ENCODE measurements at regions not wholly inside any gene's neighbourhood (a gene's known extent, or its start where the extent isn't known, plus 50 kb on each side); places are given as distances from the start of the nearest gene placed in this dataset.

- Histone ChIP-seq H3K4me3 (no peak overlapping the region), H3K4me2 (no peak overlapping the region), H3K4me1 (peaks cover 15% of the 10 kb centered on the region), H3K27me3 (no peaks in the 10 kb centered on the region), H3K27ac (no peak overlapping the region), H3K9ac (no peak overlapping the region), H4K20me1 (no peaks in the 10 kb centered on the region), H3K9me3 (peaks cover 7% of the 10 kb centered on the region; the same call in 1 of the 2 replicates), H3K36me3 (no peaks in the 10 kb centered on the region)
- no peak for TF ChIP-seq Cebpa-rat (IDR thresholded peaks at IDR 0.05)
Measured at GRCh38 chr7:33745934-33746333, 159.4 kb upstream of the BMPER start.

GRCh38 chr7:33748793-33749192 is 156.5 kb upstream of the BMPER start:
- Histone ChIP-seq H3K36me3 (no peaks in the 10 kb centered on the region), H3K9ac (no peak overlapping the region), H3K27ac (no peak overlapping the region), H3K27me3 (no peaks in the 10 kb centered on the region), H3K4me2 (no peak overlapping the region), H3K4me3 (no peak overlapping the region), H3K4me1 (peaks cover 15% of the 10 kb centered on the region), H3K9me3 (peaks cover 6% of the 10 kb centered on the region; the same call in 1 of the 2 replicates), H4K20me1 (no peaks in the 10 kb centered on the region)
- no peak for TF ChIP-seq Cebpa-rat (IDR thresholded peaks at IDR 0.05)

- Histone ChIP-seq H3K9me3 (no peaks in the 10 kb centered on the region), H3K27ac (no peak overlapping the region), H3K36me3 (no peaks in the 10 kb centered on the region), H3K27me3 (no peaks in the 10 kb centered on the region), H3K4me2 (peak overlapping the region; percentile 35), H3K4me1 (peaks cover 15% of the 10 kb centered on the region), H3K9ac (no peak overlapping the region), H4K20me1 (no peaks in the 10 kb centered on the region), H3K4me3 (no peak overlapping the region)
- no peak for TF ChIP-seq Cebpa-rat (IDR thresholded peaks at IDR 0.05)
Measured at GRCh38 chr7:33750177-33750576, 155.2 kb upstream of the BMPER start.

GRCh38 chr7:33751443-33751842 is 153.9 kb upstream of the BMPER start:
- no peaks in the 10 kb centered on the region for H3K36me3 ChIP-seq
- H3K4me3 ChIP-seq: no peak overlapping the region
- H3K9ac ChIP-seq: no peak overlapping the region
- H3K9me3 ChIP-seq: no peaks in the 10 kb centered on the region
- no peak for TF ChIP-seq Cebpa-rat (IDR thresholded peaks at IDR 0.05)
- peaks cover 15% of the 10 kb centered on the region for H3K4me1 ChIP-seq
- H3K27me3 ChIP-seq: no peaks in the 10 kb centered on the region
- H3K4me2 ChIP-seq: no peak overlapping the region; the same call in 1 of the 2 replicates
- no peak overlapping the region for H3K27ac ChIP-seq
- H4K20me1 ChIP-seq: no peaks in the 10 kb centered on the region

- Histone ChIP-seq H3K4me2 (no peak overlapping the region), H3K27me3 (no peaks in the 10 kb centered on the region), H4K20me1 (no peaks in the 10 kb centered on the region), H3K9me3 (no peaks in the 10 kb centered on the region), H3K4me3 (no peak overlapping the region), H3K36me3 (no peaks in the 10 kb centered on the region), H3K27ac (no peak overlapping the region), H3K9ac (no peak overlapping the region), H3K4me1 (peaks cover 15% of the 10 kb centered on the region)
- no peak for TF ChIP-seq Cebpa-rat (IDR thresholded peaks at IDR 0.05)
Measured at GRCh38 chr7:33753881-33754525, 151.3 kb upstream of the BMPER start.

- H4K20me1 ChIP-seq: no peaks in the 10 kb centered on the region
- no peak overlapping the region for H3K4me3 ChIP-seq
- no peak for TF ChIP-seq Cebpa-rat (IDR thresholded peaks at IDR 0.05)
- no peak overlapping the region for H3K4me2 ChIP-seq
- H3K9ac ChIP-seq: no peak overlapping the region
- no peaks in the 10 kb centered on the region for H3K9me3 ChIP-seq
- H3K27ac ChIP-seq: no peak overlapping the region
- no peaks in the 10 kb centered on the region for H3K27me3 ChIP-seq
- H3K36me3 ChIP-seq: no peaks in the 10 kb centered on the region
- H3K4me1 ChIP-seq: peaks cover 7% of the 10 kb centered on the region
Measured at GRCh38 chr7:33754933-33755928, 150.1 kb upstream of the BMPER start.

GRCh38 chr7:33757050-33757449 is 148.3 kb upstream of the BMPER start:
- Histone ChIP-seq H3K9ac (no peak overlapping the region), H3K4me1 (peaks cover 15% of the 10 kb centered on the region), H3K4me3 (no peak overlapping the region), H3K4me2 (no peak overlapping the region), H3K27me3 (no peaks in the 10 kb centered on the region), H4K20me1 (no peaks in the 10 kb centered on the region), H3K9me3 (no peaks in the 10 kb centered on the region), H3K27ac (no peak overlapping the region), H3K36me3 (no peaks in the 10 kb centered on the region)
- no peak for TF ChIP-seq Cebpa-rat (IDR thresholded peaks at IDR 0.05)

- Histone ChIP-seq H3K9me3 (no peaks in the 10 kb centered on the region), H3K27me3 (no peaks in the 10 kb centered on the region), H3K4me1 (peaks cover 15% of the 10 kb centered on the region), H3K36me3 (no peaks in the 10 kb centered on the region), H4K20me1 (no peaks in the 10 kb centered on the region), H3K9ac (no peak overlapping the region), H3K4me2 (no peak overlapping the region), H3K27ac (no peak overlapping the region), H3K4me3 (no peak overlapping the region)
- TF ChIP-seq Cebpa-rat (IDR thresholded peaks at IDR 0.05): no peak
Measured at GRCh38 chr7:33757563-33758165, 147.7 kb upstream of the BMPER start.

GRCh38 chr7:33760146-33760545 is 145.2 kb upstream of the BMPER start:
- no peaks in the 10 kb centered on the region for H3K9me3 ChIP-seq
- H3K4me3 ChIP-seq: no peak overlapping the region
- H4K20me1 ChIP-seq: no peaks in the 10 kb centered on the region
- no peaks in the 10 kb centered on the region for H3K27me3 ChIP-seq
- no peak for TF ChIP-seq Cebpa-rat (IDR thresholded peaks at IDR 0.05)
- H3K9ac ChIP-seq: no peak overlapping the region
- no peaks in the 10 kb centered on the region for H3K36me3 ChIP-seq
- peaks cover 15% of the 10 kb centered on the region for H3K4me1 ChIP-seq
- no peak overlapping the region for H3K4me2 ChIP-seq
- H3K27ac ChIP-seq: no peak overlapping the region

GRCh38 chr7:33760834-33761233 is 144.5 kb upstream of the BMPER start:
- no peak for TF ChIP-seq Cebpa-rat (IDR thresholded peaks at IDR 0.05)

More at GRCh38 chr7:33760834-33761233, 144.5 kb upstream of the BMPER start:
- Histone ChIP-seq H3K36me3 (no peaks in the 10 kb centered on the region), H3K9ac (no peak overlapping the region), H3K4me2 (peak overlapping the region; percentile 71), H3K4me1 (peaks cover 15% of the 10 kb centered on the region), H3K4me3 (no peak overlapping the region), H4K20me1 (no peaks in the 10 kb centered on the region), H3K27ac (no peak overlapping the region), H3K9me3 (no peaks in the 10 kb centered on the region), H3K27me3 (no peaks in the 10 kb centered on the region)
